GM18498 (cell line): ENCODE measurements at regions not wholly inside any gene's neighbourhood (a gene's known extent, or its start where the extent isn't known, plus 50 kb on each side); places are given as distances from the start of the nearest gene placed in this dataset.

Experiments
- ATAC-seq: cut with Tn5 transposase; IDR thresholded peaks from one replicate; pipeline ENCODE4 v1.9.1; 2021; ENCODE audit warnings: mild to moderate bottlenecking, moderate library complexity; ENCODE audit not compliant: unreplicated experiment

DNA sequence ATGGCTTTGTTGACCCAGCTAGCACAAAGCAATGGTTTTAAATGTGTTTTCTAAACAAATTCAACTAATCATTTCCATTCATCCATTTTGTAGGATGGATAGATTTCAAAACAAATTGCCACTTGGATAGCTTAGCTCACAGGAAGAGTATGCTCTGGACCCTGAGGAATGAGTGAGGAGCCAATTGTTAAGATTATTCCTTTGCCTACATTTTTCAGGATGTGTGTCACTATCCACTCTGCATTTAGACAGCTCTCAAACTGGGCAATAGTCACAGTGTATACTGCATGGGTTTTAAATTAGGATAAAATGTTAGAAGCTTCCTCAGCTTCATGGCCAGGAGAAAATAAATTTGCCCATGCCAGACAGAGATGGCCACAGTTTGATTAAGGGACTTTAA is 605.6 kb upstream of the TEX47 start:
- no peak for ATAC-seq

DNA sequence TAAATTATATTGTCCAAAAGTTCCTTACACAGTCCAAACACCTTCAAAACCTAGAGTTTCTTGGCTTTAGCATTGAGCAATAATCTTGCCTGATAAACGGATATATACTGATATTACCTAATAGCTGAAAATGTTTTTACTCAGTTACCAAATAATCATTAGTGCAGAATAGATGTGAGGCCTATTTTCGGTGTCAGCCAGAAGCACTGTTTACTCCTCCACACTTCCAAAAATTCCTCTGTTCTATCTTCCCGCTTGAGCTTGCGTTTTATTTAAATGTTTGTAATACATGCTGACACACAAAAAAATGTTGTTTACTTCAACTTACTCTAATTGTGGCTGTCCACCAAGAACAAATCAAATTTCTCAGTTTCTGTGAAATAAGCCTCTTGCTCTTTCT is 606.2 kb upstream of the TEX47 start:
- ATAC-seq: no peak

DNA sequence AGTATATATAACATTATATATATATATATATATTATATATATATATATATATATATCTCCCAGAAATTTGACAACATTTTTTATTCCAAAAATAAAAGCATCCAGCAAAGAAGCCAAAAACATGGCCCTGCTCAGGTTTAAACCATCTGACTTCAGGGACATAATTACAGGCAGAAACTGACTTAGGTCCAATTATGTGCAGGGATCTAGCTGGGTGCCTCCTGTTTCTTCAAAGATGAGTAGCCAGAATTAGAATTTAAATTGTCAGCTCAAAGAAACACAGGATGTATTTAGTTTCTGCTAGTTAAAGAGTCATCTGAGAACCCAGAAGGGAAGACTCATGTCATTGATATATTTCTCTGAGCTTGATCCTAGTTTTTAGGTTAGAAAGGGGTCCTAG is 656.4 kb upstream of the TEX47 start:
- ATAC-seq: no peak

DNA sequence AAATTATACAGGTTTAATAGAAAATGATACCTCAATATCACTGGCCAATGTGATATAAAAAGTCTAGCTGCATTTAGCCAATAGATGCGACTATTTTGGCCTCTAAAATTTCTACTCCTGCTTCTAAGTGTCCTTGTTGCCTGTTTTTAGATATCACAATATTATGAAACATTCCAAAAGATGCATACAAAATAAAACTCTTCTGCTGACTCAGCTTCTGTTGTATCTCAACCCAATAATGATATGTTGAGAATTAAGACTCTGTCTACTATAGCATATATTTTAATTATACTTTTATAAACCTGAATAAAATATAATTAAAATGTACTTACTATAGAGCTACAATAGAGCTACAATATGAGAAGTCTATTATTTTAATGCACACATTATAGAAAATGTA is 661.0 kb upstream of the TEX47 start:
- no peak for ATAC-seq

DNA sequence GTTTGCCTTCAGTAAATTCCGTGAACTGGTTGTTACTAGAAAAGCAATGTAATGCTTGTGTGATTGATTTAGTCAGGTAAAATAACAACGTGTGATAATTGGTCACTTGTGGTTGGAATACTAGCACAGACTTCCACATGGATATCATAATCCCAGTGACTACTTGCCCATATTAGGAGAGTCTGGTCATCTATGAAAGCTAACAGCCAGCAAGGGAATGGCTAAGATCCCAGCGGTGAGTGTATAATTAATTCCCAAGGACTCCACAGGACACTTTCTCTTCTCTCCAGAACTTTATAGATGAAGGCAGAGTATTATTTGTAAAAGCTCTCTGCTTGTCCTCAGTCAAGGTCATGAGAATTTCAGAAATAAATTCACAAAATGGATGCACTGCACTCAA is 662.6 kb upstream of the TEX47 start:
- no peak for ATAC-seq

DNA sequence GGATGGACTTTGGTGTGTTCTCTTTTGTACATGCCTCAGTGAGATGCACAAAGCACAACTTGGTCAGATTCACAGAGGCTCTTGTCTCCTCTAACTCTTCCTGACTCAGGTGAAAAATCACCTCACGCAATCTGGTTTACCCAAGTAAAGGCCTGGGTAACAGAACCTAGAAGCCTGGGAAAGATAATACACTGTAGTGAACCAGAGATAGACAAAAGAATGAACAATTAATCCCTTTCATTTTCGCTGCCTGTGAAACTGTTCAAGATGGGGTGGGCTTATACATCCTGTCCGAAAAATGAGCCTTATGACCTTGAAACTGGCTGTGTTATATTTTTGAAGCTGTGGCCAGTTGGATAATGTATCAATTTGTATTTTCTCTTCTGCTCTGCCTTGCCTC is 678.9 kb upstream of the TEX47 start:
- ATAC-seq: no peak

DNA sequence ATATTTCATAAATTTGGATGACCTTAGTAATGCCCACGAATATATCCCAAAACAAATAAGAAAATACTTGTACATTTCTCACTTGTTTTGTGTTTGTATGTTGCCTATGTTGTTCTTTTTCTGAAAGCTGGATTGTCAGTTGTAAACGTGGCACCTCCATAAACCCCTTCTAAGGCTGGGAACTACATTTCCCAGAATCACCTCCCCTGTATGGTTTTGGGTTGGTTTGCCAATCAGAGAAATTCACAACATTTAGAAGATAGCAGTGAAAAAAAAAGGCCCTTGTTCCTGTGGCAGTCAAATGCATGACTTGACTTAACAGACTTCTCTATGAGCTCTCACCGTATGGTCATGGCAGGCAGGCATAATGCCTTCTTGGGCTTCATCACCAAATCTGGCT is 676.3 kb upstream of the STEAP1 start:
- ATAC-seq: no peak

DNA sequence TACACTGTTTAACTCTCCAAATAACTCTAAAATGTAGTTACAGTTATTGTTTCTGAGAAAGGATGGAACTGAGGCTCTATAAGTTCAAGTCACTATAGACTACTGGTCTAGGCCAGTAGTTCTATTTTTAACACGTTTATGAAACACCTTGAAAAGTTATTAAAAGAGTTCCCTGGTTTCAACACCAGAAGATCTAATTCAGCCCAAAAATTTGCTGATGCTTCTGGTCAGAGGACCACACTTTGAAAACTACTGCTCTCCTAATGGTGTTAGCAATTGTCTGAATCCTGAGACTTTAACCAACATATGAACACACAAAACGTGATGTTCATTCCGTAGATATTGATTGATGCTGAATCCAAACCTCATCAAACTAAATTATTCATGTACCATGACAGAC is 658.6 kb upstream of the STEAP1 start:
- ATAC-seq: no peak

DNA sequence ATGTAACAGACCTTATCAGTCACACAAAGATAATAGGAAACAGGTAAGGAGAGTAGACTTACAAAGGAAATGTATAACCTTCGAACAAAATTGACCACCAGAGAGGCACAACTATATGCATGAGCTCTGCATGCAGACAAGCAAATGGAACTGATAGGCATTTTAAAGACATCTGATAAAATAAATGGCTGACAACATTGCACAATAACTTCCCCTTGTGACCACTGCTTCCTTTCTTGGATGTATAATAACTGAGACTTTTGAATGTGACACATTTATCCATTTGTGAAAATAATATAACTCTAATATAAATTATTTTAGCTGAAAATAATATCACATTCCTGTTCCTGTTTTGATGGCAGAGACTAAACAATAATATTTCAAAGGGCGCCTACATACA is 654.2 kb upstream of the STEAP1 start:
- ATAC-seq: no peak

DNA sequence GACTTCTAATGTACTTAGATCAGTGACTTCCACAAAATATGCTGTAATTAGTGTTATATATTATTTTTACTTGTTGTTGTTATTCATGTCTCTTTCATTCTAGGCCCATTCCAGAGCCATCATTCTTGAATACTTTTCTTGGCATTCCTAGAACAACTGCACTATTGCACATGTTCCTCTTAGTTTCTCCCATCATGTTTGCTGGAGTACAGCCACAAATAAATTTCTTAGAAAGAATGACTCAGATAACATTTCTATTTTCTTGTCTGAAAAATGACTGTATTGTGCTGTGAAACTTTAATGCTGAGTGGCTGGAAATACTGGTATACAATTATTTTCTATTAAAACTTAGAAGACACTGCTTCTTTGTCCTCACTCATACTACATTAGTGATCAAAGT is 651.0 kb upstream of the STEAP1 start:
- ATAC-seq: no peak

DNA sequence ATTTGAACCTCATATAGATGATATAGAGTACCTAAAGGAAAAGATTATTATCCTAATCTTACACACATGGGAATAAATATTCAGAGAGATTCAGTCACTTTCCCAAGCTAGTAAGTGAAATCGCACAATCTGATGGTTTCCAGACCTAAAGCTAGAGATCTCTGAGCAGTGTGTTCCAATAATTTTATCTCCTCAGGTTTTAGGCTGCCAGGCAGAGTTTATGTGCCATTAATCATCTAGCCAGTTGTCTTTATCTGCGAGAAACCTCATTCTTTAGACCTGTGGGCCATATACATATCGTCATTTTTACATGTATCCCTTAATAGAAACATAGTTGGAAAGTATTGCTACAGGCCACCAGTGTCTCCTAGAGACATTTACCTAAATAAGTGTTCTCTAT is 647.2 kb upstream of the STEAP1 start:
- no peak for ATAC-seq

DNA sequence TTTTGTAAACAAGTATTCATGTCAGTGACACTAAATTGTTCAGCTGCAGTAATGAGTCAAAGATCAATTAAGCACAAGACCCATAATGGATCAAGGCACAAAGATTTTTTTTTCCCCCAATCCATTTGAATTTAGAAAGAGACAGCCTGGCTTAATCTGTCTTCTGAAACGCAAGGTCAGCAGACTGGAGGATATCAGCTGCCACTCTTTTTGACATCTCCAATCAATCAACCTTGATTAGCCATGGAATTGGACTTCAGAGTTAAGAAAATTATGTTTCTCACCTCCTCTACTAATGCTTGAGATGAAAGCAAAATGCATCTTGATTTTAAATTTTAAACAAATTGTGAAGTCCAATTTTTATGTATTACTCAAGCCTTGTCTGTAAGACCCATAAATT is 642.4 kb upstream of the STEAP1 start:
- ATAC-seq: no peak

DNA sequence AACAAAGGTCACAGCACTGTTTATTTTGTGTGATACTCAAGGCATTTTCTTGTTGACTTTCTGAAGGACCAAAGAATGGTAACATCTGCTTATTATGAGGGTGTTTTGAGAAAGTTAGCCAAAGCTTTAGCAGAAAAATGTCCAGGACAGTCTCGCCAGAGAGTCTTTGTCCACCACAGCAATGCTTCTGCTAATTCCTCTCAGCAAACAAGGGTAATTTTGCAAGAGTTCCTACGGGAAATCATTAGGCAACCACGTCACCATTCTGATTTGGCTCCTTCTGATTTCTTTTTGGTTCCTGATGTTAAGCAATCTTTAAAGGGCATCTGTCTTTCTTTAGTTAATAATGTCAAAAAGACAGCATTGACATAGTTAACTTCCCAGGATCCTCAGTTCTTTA is 639.3 kb upstream of the STEAP1 start:
- no peak for ATAC-seq

DNA sequence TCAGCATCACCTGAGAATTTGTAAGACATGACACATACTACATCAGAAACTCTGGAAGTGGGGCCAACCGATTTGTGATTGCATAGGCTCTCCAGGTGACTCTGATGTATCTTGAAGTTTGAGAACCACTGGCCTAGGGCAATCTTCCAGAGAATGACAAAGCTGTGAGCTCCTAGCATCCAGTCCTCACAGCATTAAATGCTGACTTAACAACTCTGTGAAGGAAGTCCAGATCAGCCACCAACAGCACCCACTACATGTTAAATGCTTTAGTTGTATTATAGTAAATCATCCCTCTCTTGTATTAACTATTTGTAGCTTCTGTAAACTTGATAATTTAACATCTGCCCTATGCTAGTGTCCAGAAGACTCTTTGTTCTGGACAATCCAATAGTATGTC is 636.5 kb upstream of the STEAP1 start:
- no peak for ATAC-seq

DNA sequence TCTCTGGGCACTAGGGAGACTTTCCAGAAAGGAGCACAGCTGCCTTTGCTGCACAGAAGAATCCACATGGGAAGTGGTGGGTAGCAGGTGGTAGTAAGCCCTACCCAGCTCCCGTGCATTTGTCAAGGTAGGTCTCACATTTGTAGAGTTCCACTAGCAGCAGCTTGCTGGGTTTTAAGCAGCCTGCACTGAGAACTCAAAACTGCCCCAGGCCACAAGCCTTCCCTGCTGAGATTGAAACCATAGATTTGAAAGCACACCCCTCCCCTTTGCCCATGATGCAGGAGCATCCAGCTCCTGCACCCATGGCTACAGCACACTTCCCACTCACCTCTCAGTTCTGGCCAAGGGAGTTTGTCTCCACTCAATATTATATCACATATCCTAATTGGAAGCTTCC is 604.5 kb upstream of the STEAP1 start:
- no peak for ATAC-seq

DNA sequence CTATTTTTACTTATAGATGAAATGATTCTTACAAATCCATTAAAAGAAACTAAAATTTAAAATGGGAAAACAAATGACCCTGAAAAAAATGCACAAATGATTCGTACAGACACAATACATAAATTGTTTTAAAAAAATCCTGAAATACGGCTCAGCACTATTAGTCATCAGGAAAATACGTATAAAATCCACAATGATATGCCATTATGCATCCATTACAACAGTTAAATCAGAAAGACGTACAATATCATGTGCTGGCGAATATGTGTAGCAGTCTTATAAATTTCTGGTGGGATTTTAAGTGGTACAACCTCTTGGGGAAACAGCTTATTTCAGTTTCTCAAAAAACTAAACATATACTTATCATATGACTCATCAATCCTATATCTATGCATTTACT is 600.1 kb upstream of the STEAP1 start:
- no peak for ATAC-seq

DNA sequence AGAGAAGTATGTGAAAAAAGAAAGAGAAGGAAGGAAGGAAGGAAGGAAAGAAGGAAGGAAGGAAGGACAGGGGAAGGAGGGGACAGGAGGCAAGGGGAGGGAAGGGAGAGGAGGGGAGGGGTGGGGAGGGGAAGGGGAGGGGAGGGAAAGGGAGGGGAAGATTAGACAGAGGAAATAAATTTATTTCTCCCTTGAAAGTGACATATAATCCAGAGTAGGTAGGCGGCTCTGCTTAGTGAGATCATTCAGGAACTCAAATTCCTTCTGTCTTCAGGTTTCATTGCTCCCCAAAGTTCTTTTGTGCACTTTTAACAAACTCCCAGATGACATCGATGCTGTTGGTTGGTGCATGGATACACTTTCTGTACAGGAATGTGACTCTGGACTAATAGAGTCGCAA is 594.7 kb upstream of the STEAP1 start:
- ATAC-seq: no peak

DNA sequence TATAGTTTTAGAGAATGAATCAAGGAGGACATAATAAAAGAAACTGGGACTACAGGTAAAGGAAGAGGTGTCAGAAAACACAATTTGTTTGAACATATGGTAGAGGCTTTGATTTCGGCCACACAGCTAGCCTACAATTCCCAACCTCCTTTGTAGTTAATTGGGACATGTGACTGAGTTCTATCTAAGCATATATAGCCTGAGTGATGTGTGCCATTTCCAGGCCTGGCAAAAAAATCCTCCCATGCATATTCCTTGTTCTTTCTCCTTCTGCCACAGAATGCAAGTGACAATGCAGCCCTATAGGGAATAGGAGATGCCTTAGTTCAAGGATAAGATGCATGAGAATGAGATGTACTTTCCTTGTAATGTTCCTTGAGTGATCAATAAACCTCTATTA is 590.7 kb upstream of the STEAP1 start:
- ATAC-seq: no peak

DNA sequence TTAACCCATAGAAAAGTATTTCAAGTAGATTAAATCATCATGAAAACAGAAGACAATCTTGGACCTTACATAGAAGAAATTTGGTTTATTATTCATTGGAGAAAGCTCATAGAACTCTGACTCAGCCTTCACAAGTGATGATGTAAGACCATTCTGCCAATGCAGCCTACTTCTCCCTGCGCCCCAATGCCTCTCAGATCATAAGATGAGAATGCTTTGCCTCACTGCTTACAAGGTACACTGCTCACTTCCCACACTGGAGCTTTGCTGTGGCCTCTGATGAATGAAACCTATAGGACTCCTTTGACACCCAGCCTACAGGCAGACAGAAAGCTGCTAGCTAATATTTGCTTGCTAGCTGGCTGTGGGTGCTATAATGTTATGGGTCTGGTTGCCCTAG is 569.4 kb upstream of the STEAP1 start:
- ATAC-seq: no peak

DNA sequence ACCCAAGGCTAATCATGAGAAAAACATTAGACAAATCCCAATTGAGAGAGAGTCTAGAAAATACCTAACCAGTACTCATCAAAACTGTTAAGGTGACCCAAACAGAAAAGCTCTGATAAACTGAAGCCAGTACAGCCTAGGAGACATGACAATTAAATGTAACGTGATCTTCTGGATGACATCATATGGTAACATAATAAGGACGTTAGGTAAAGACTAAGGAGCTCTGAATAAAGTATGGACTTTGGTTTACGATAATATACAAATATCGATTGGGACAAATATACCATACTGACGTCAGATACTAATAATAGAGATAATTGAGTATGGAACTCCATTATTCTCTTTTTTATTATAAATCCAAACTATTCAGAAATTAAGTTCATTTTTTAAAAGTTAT is 561.1 kb upstream of the STEAP1 start:
- ATAC-seq: no peak

DNA sequence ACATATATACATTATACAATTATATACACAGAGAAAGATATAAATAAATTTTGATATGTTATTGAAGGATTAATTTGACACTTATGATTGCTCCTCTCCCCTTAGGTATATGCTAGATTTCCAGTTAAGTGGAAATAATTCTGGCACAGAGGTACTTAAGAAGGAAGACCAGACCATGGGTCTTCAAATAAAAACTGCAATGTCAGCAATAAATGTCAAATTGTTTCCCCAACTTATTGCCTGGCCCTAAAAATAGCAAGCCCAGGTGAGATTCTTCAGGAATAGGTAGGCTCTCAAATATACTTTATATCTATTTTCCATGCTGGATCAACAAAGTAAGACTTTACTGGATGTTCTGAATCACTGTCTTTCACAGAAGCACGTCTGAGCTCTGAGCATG is 551.3 kb upstream of the STEAP1 start:
- no peak for ATAC-seq

DNA sequence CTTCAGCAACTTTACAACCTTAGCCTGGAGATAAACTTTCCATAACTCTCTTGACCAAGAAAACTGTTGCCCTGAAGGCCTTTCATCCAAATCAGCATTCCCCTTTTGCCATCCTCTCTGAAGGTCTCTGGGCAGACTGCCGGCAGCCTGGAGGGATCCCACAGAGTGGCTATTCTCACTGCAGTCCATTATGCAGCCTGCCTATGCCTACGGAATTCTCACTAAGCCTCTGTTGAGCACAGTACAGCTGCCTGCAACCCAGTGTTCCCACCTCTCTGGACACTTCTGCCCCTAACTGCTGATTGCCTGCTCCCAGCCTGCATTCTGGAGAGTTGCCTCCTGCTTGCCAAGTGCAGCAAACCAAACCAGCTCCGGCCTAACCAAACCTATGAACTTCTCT is 548.9 kb upstream of the STEAP1 start:
- ATAC-seq: no peak

DNA sequence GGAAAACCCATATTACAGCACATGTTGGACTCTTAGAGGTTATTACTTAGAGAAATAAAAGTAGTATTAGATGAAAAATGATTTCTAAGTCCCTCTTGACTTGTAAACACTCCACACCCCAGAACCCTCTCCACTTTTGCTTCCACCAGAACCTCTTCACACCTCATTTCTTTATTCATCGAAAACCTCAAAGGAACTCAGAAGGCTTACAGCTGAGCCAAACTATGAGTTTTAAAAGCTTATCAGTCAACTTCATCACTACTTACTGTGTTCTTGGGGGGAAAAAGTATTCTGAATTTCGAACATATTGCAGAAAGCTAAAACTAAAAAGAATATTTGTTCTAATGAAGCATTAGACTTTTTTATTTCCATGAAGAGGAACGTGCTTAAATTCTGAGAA is 547.8 kb upstream of the STEAP1 start:
- ATAC-seq: no peak

DNA sequence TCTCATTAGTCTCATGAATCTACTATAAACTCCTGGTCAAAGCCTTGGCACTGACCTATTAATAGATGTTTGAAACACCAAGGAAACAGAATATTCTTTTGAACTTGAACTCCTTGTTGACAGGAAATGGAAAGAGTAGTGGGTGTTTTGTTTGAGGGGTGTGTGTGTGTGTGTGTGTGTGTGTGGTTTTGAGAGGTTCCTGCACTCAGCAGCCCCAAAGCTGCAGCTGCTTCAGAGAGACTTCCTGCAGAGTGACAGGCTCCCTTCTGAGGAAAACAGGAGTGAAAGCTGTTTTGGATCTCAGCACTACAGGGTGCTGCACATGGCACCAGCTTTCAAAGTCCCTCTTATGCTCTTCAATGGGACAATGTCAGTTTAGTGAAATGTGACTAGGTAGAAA is 546.5 kb upstream of the STEAP1 start:
- no peak for ATAC-seq
